ENCODE measurements at regions not wholly inside any gene's neighbourhood (a gene's known extent, or its start where the extent isn't known, plus 50 kb on each side); places are given as distances from the start of the nearest gene placed in this dataset.

DNA sequence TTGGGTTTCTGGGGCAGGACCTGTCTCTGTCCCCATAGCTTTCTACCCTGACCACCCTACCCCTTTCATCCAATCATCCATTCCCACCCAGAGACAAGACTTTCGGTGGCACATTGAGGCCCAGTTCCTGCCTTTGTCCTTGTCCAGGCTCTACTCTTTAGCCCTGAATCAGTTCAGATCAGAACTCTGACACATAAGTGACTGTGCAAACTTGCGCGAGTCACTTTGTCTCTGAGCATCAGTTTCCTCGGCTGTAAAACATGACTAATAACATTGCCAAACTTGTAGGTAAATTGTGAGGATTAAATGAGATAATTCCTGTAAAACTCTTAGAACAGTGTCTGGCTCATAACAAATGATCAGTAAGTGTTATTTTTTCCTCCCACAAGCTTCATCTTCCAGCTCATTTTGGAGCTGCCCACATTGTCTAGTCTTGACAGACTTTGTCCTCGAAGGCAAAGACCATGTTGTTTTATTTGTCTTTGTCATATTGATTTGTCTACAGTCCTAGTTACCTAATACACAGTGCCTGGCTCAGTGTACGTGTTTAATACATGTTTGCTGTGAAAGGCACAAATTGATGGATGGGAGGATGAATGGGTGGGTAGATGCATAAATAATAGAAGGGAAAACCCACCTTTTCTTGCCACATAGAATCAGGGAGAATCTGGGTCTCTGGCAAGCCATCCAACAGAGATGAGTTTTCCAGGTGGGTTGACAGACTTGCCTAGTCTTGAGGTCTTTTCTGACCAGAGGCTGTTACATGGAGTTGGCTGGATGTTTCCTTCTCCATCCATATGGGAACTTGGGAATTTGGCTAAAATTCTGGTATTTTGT lies 262.9 kb downstream of the OMA1 start:
- TF ChIP-seq POLR2AphosphoS5 (IDR thresholded peaks at IDR 0.05), result no peak
- TF ChIP-seq, protein P1, sequence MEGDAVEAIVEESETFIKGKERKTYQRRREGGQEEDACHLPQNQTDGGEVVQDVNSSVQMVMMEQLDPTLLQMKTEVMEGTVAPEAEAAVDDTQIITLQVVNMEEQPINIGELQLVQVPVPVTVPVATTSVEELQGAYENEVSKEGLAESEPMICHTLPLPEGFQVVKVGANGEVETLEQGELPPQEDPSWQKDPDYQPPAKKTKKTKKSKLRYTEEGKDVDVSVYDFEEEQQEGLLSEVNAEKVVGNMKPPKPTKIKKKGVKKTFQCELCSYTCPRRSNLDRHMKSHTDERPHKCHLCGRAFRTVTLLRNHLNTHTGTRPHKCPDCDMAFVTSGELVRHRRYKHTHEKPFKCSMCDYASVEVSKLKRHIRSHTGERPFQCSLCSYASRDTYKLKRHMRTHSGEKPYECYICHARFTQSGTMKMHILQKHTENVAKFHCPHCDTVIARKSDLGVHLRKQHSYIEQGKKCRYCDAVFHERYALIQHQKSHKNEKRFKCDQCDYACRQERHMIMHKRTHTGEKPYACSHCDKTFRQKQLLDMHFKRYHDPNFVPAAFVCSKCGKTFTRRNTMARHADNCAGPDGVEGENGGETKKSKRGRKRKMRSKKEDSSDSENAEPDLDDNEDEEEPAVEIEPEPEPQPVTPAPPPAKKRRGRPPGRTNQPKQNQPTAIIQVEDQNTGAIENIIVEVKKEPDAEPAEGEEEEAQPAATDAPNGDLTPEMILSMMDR (IDR thresholded peaks at IDR 0.05), result no peak
